ENCODE measurements at regions not wholly inside any gene's neighbourhood (a gene's known extent, or its start where the extent isn't known, plus 50 kb on each side); places are given as distances from the start of the nearest gene placed in this dataset.

DNA sequence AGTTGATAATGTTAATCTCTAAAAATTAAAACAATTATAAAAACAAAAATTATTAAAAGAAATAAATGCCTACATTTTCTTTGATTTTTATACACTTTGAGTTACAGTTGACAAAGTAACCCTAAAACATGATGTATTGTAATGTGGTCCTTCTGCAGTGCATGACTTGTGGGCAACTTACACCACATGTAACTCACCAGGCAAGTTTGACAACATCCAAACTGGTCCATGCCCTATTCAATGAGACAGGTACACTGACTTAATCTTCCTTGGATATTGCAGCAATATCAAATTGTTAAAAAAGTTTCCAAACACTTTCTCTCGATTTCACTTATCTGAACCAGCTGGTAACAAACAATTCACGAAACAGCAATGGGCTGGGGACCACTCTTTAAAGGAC, 81.5 kb downstream of the FTHL17 start (continued):
- TF ChIP-seq, protein P1, sequence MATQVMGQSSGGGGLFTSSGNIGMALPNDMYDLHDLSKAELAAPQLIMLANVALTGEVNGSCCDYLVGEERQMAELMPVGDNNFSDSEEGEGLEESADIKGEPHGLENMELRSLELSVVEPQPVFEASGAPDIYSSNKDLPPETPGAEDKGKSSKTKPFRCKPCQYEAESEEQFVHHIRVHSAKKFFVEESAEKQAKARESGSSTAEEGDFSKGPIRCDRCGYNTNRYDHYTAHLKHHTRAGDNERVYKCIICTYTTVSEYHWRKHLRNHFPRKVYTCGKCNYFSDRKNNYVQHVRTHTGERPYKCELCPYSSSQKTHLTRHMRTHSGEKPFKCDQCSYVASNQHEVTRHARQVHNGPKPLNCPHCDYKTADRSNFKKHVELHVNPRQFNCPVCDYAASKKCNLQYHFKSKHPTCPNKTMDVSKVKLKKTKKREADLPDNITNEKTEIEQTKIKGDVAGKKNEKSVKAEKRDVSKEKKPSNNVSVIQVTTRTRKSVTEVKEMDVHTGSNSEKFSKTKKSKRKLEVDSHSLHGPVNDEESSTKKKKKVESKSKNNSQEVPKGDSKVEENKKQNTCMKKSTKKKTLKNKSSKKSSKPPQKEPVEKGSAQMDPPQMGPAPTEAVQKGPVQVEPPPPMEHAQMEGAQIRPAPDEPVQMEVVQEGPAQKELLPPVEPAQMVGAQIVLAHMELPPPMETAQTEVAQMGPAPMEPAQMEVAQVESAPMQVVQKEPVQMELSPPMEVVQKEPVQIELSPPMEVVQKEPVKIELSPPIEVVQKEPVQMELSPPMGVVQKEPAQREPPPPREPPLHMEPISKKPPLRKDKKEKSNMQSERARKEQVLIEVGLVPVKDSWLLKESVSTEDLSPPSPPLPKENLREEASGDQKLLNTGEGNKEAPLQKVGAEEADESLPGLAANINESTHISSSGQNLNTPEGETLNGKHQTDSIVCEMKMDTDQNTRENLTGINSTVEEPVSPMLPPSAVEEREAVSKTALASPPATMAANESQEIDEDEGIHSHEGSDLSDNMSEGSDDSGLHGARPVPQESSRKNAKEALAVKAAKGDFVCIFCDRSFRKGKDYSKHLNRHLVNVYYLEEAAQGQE (IDR thresholded peaks at IDR 0.05; ENCODE audit: low read depth) = no peak

DNA sequence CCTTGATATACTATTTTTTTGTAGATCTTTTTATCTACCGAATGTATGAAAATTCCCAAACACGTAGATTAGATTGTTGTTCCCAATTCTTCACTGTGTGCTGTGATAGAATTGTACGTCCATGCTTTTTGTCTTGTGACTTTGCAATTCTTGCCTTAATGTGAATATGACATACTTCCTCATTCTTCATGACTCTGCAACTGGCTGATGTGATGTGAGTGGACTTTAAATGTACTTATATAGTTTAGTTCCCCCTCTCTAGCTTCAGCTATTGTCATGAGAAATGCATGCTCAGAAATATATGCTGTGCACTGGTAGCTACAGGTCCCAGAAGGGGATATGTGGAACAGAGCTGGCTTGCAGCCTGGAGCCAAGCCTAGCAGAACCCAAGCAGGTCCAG, 89.4 kb downstream of the FTHL17 start:
- H3K9me3 ChIP-seq (ENCODE audit: control insufficient read depth in 1 of 2, insufficient read depth in 1 of 2, low read depth in 1 of 2, low read length in 2 of 2) = no peaks in the 10 kb centered on the region
- no peak overlapping the region for H3K4me2 ChIP-seq (ENCODE audit: low read length)
- DNase-seq (ENCODE audit: low read depth, low spot score) = no peak
- H3K9ac ChIP-seq (ENCODE audit: low read length) = no peak overlapping the region
- RAD21 ChIA-PET (ENCODE audit: low non-redundant PET in 1 of 2, low total read pairs in 2 of 2, uncharacterized antibody in 2 of 2, unreplicated experiment in 2 of 2) = no interaction called here
- intact Hi-C loops (cut with micrococcal nuclease) = no loop called here
- H3K4me1 ChIP-seq (ENCODE audit: control insufficient read depth in 1 of 2, insufficient read depth in 2 of 2, low read length in 2 of 2) = no peaks in the 10 kb centered on the region
- H3K36me3 ChIP-seq (ENCODE audit: control insufficient read depth in 1 of 2, insufficient read depth in 2 of 2, low read length in 2 of 2) = no peaks in the 10 kb centered on the region
- no TSS peak for BruUV-seq (replicated peaks)
- no peak overlapping the region for H2AFZ ChIP-seq (ENCODE audit: low read depth, low read length, poor library complexity, severe bottlenecking)
- H3K79me2 ChIP-seq (ENCODE audit: insufficient read depth, low read length) = no peaks in the 10 kb centered on the region
- H3K9me2 ChIP-seq (ENCODE audit: insufficient read depth) = no peaks in the 10 kb centered on the region
- no peak for ATAC-seq
- CTCF ChIA-PET = no interaction called here
- no peak overlapping the region for H3K27ac ChIP-seq (ENCODE audit: low read depth, low read length)
- H3K4me3 ChIP-seq (replicated peaks in 1 of 2; ENCODE audit: low read depth in 1 of 2, low read length in 2 of 2) = no peak overlapping the region
- no peaks in the 10 kb centered on the region for H4K20me1 ChIP-seq (ENCODE audit: insufficient read depth)
- peaks cover 12% of the 10 kb centered on the region; the same call in 1 of the 2 replicates for H3K27me3 ChIP-seq (ENCODE audit: insufficient read depth, low read length)
- TF ChIP-seq, protein P2, sequence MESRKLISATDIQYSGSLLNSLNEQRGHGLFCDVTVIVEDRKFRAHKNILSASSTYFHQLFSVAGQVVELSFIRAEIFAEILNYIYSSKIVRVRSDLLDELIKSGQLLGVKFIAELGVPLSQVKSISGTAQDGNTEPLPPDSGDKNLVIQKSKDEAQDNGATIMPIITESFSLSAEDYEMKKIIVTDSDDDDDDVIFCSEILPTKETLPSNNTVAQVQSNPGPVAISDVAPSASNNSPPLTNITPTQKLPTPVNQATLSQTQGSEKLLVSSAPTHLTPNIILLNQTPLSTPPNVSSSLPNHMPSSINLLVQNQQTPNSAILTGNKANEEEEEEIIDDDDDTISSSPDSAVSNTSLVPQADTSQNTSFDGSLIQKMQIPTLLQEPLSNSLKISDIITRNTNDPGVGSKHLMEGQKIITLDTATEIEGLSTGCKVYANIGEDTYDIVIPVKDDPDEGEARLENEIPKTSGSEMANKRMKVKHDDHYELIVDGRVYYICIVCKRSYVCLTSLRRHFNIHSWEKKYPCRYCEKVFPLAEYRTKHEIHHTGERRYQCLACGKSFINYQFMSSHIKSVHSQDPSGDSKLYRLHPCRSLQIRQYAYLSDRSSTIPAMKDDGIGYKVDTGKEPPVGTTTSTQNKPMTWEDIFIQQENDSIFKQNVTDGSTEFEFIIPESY (IDR thresholded peaks at IDR 0.05; ENCODE audit: extremely low read depth, insufficient replicate concordance, low read length) = no peak
- no peak for TF ChIP-seq ELF1 (IDR thresholded peaks at IDR 0.05; ENCODE audit: borderline replicate concordance, low read depth)
- no peak for TF ChIP-seq ZNF274 (IDR thresholded peaks at IDR 0.05; ENCODE audit: low read depth, low read length)
- no peak for TF ChIP-seq TCF7L2 (IDR thresholded peaks at IDR 0.05; ENCODE audit: borderline replicate concordance, extremely low read depth, insufficient read depth, insufficient read length)
- no peak for TF ChIP-seq YY1 (IDR thresholded peaks at IDR 0.05; ENCODE audit: extremely low read depth, insufficient replicate concordance, low read depth, low read length)
- TF ChIP-seq, protein P3, sequence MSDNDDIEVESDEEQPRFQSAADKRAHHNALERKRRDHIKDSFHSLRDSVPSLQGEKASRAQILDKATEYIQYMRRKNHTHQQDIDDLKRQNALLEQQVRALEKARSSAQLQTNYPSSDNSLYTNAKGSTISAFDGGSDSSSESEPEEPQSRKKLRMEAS (IDR thresholded peaks at IDR 0.05) = no peak
- TF ChIP-seq EZH2 (IDR thresholded peaks at IDR 0.05) = no peak
- TF ChIP-seq RAD21 (IDR thresholded peaks at IDR 0.05; ENCODE audit: low read depth) = no peak
- no peak for TF ChIP-seq CEBPB (IDR thresholded peaks at IDR 0.05; ENCODE audit: low read depth)
- POLR2A ChIA-PET = no interaction called here

Data from HCT116 (cell line).